CD8-positive, alpha-beta memory T cell (primary cell): ENCODE measurements at regions not wholly inside any gene's neighbourhood (a gene's known extent, or its start where the extent isn't known, plus 50 kb on each side); places are given as distances from the start of the nearest gene placed in this dataset.
A peak's percentile ranks its signal among the peaks of the same experiment; 100 is the strongest.

Experiments used
- CTCF ChIA-PET: fragments of 350-600 bp; sonication (Branson Sonifier 250); formaldehyde crosslinking; loops from one replicate; lab custom pipeline; 2021; ENCODE audit warnings: antibody characterized with exemption; lab: Charles Lee
- POLR2A ChIA-PET: fragments of 350-600 bp; sonication (Branson Sonifier 250); formaldehyde crosslinking; loops from one replicate; lab custom pipeline; 2021; ENCODE audit warnings: antibody characterized with exemption; lab: Charles Lee
- DNase-seq, 5 donors: peaks; one replicate each; pipeline versions ENCODE4 v3.0.0 to v3.0.0-alpha.2; 2020 to 2022; ENCODE audit warnings: mixed read lengths in 1 of 5
- H3K27ac ChIP-seq: one replicate; pipeline ENCODE4 v1.7.0; 2013; ENCODE audit warnings: low read depth, mild to moderate bottlenecking, low read length, moderate library complexity
- H3K27me3 ChIP-seq: 2 replicates; pipeline ENCODE4 v1.7.0; 2013; ENCODE audit warnings: low read length, mild to moderate bottlenecking; ENCODE audit not compliant: insufficient read depth, poor library complexity, severe bottlenecking
- H3K36me3 ChIP-seq: 2 replicates; pipeline ENCODE4 v1.7.0; 2013; ENCODE audit warnings: mild to moderate bottlenecking, low read length, moderate library complexity; ENCODE audit not compliant: insufficient read depth
- H3K4me1 ChIP-seq: 2 replicates; pipeline ENCODE4 v1.7.0; 2013; ENCODE audit warnings: mild to moderate bottlenecking, low read length, moderate library complexity; ENCODE audit not compliant: insufficient read depth
- H3K4me3 ChIP-seq: 2 replicates; pipeline ENCODE4 v1.7.0; 2013; ENCODE audit warnings: mild to moderate bottlenecking, low read length
- H3K9me3 ChIP-seq: 2 replicates; pipeline ENCODE4 v1.7.0; 2013; ENCODE audit warnings: mild to moderate bottlenecking, low read length
- H3K27ac Mint-ChIP-seq, 8 donors: one replicate each; pipeline ENCODE4 v1.8.0; 2020 to 2021; ENCODE audit warnings: mixed read lengths in 8 of 8, mild to moderate bottlenecking in 6 of 8, inconsistent platforms in 3 of 8, moderate library complexity in 3 of 8
- H3K27me3 Mint-ChIP-seq, 2 donors: one replicate each; pipeline ENCODE4 v1.8.0; 2020 to 2021; ENCODE audit warnings: mixed read lengths in 2 of 2, mild to moderate bottlenecking in 1 of 2, moderate library complexity in 1 of 2
- H3K36me3 Mint-ChIP-seq, 3 donors: one replicate each; pipeline ENCODE4 v1.8.0; 2020 to 2021; ENCODE audit warnings: mixed read lengths in 3 of 3, inconsistent platforms in 1 of 3, mild to moderate bottlenecking in 1 of 3
- H3K4me1 Mint-ChIP-seq, 3 donors: one replicate each; pipeline ENCODE4 v1.8.0; 2020 to 2021; ENCODE audit warnings: mixed read lengths in 3 of 3, inconsistent platforms in 1 of 3, mild to moderate bottlenecking in 1 of 3
- H3K4me3 Mint-ChIP-seq, 7 donors: one replicate each; pipeline ENCODE4 v1.8.0; 2020 to 2021; ENCODE audit warnings: mixed read lengths in 7 of 7, mild to moderate bottlenecking in 6 of 7, moderate library complexity in 4 of 7, inconsistent platforms in 2 of 7
- H3K9me3 Mint-ChIP-seq, 5 donors: one replicate each; pipeline ENCODE4 v1.8.0; 2020 to 2022; ENCODE audit warnings: mixed read lengths in 5 of 5, mild to moderate bottlenecking in 3 of 5, moderate library complexity in 2 of 5, inconsistent platforms in 1 of 5

- H3K4me3 Mint-ChIP-seq = no peak overlapping the region
- Histone ChIP-seq H3K9me3 (no peaks in the 10 kb centered on the region), H3K27me3 (no peaks in the 10 kb centered on the region), H3K27ac (no peak overlapping the region), H3K4me3 (no peak overlapping the region), H3K36me3 (no peaks in the 10 kb centered on the region), H3K4me1 (no peaks in the 10 kb centered on the region)
- H3K9me3 Mint-ChIP-seq = peaks cover 0 to 2% (median 0%) of the 10 kb centered on the region in 5 donors
- POLR2A ChIA-PET = no interaction called here
- CTCF ChIA-PET = no interaction called here
- H3K27ac Mint-ChIP-seq = no peak overlapping the region
- H3K4me1 Mint-ChIP-seq = peaks cover 5 to 7% (median 5%) of the 10 kb centered on the region in 3 donors
- H3K27me3 Mint-ChIP-seq = peaks cover 7 to 34% of the 10 kb centered on the region in 2 donors
- no peaks in the 10 kb centered on the region for H3K36me3 Mint-ChIP-seq
- no peak for DNase-seq
Observed at GRCh38 chr18:77895250-77895649, 645.6 kb downstream of the GALR1 start.

GRCh38 chr18:77896586-77897252 is 647.1 kb downstream of the GALR1 start:
- Mint-ChIP-seq H3K27me3 (peaks cover 7 to 34% of the 10 kb centered on the region in 2 donors), H3K36me3 (no peaks in the 10 kb centered on the region), H3K9me3 (no peaks in the 10 kb centered on the region), H3K27ac (no peak overlapping the region), H3K4me3 (no peak overlapping the region), H3K4me1 (peaks cover 8 to 13% (median 11%) of the 10 kb centered on the region in 3 donors)
- H3K27ac ChIP-seq = no peak overlapping the region
- DNase-seq = no peak
- no peaks in the 10 kb centered on the region for H3K27me3 ChIP-seq
- H3K4me3 ChIP-seq = no peak overlapping the region
- no peaks in the 10 kb centered on the region for H3K36me3 ChIP-seq
- ChIA-PET CTCF (no interaction called here), POLR2A (no interaction called here)
- H3K4me1 ChIP-seq = no peaks in the 10 kb centered on the region
- no peaks in the 10 kb centered on the region for H3K9me3 ChIP-seq

GRCh38 chr18:77897606-77898005 is 648.0 kb downstream of the GALR1 start:
- Mint-ChIP-seq H3K36me3 (no peaks in the 10 kb centered on the region), H3K27ac (no peak overlapping the region), H3K4me1 (peaks cover 8 to 16% (median 11%) of the 10 kb centered on the region in 3 donors), H3K4me3 (no peak overlapping the region), H3K27me3 (peaks cover 7 to 34% of the 10 kb centered on the region in 2 donors), H3K9me3 (no peaks in the 10 kb centered on the region)
- H3K27ac ChIP-seq = no peak overlapping the region
- H3K27me3 ChIP-seq = no peaks in the 10 kb centered on the region
- no peaks in the 10 kb centered on the region for H3K4me1 ChIP-seq
- CTCF ChIA-PET = no interaction called here
- no peaks in the 10 kb centered on the region for H3K9me3 ChIP-seq
- H3K4me3 ChIP-seq = no peak overlapping the region
- no peaks in the 10 kb centered on the region for H3K36me3 ChIP-seq
- POLR2A ChIA-PET = no interaction called here
- DNase-seq = no peak

- CTCF ChIA-PET = interaction anchor here (1.0 to 1.3 kb wide), 2 partner anchors 9 to 23 kb away, joined by 3 to 5 read pairs; no protein-coding TSS in a partner anchor
- peak overlapping the region in 4 of 7 donors; percentile 45 to 53 (median 48) for H3K4me3 Mint-ChIP-seq
- Histone ChIP-seq H3K4me3 (no peak overlapping the region), H3K27ac (no peak overlapping the region), H3K36me3 (no peaks in the 10 kb centered on the region), H3K4me1 (no peaks in the 10 kb centered on the region), H3K9me3 (no peaks in the 10 kb centered on the region), H3K27me3 (no peaks in the 10 kb centered on the region)
- H3K27me3 Mint-ChIP-seq = peaks cover 4 to 28% of the 10 kb centered on the region in 2 donors
- H3K36me3 Mint-ChIP-seq = no peaks in the 10 kb centered on the region
- peaks cover 8 to 16% (median 11%) of the 10 kb centered on the region in 3 donors for H3K4me1 Mint-ChIP-seq
- POLR2A ChIA-PET = interaction anchor here (0.5 kb wide), 1 partner anchor 14 kb away, joined by 3 read pairs; no protein-coding TSS in a partner anchor
- peak; percentile 28 to 68 (median 50) for DNase-seq
- no peak overlapping the region for H3K27ac Mint-ChIP-seq
- no peaks in the 10 kb centered on the region for H3K9me3 Mint-ChIP-seq
Observed at GRCh38 chr18:77899972-77900754, 650.5 kb downstream of the GALR1 start.

GRCh38 chr18:77905011-77905410 is 655.4 kb downstream of the GALR1 start:
- Mint-ChIP-seq H3K27me3 (peaks cover 1 to 3% of the 10 kb centered on the region in 2 donors), H3K36me3 (no peaks in the 10 kb centered on the region), H3K4me3 (no peak overlapping the region), H3K27ac (no peak overlapping the region), H3K9me3 (no peaks in the 10 kb centered on the region), H3K4me1 (peaks cover 2 to 12% (median 4%) of the 10 kb centered on the region in 3 donors)
- no peaks in the 10 kb centered on the region for H3K9me3 ChIP-seq
- ChIA-PET POLR2A (no interaction called here), CTCF (no interaction called here)
- H3K27me3 ChIP-seq = no peaks in the 10 kb centered on the region
- no peaks in the 10 kb centered on the region for H3K36me3 ChIP-seq
- H3K4me3 ChIP-seq = no peak overlapping the region
- no peaks in the 10 kb centered on the region for H3K4me1 ChIP-seq
- no peak for DNase-seq
- no peak overlapping the region for H3K27ac ChIP-seq

- H3K27me3 ChIP-seq = no peaks in the 10 kb centered on the region
- ChIA-PET CTCF (interaction anchor here (0.7 kb wide), 1 partner anchor 77 kb away, joined by 3 read pairs; no protein-coding TSS in a partner anchor), POLR2A (no interaction called here)
- peaks cover 1 to 12% (median 2%) of the 10 kb centered on the region in 3 donors for H3K4me1 Mint-ChIP-seq
- H3K27ac Mint-ChIP-seq = no peak overlapping the region
- H3K27ac ChIP-seq = no peak overlapping the region
- no peaks in the 10 kb centered on the region for H3K36me3 ChIP-seq
- no peak overlapping the region for H3K4me3 ChIP-seq
- H3K36me3 Mint-ChIP-seq = no peaks in the 10 kb centered on the region
- no peak overlapping the region for H3K4me3 Mint-ChIP-seq
- no peak for DNase-seq
- H3K4me1 ChIP-seq = no peaks in the 10 kb centered on the region
- no peaks in the 10 kb centered on the region for H3K9me3 ChIP-seq
- H3K27me3 Mint-ChIP-seq = peaks cover 1 to 3% of the 10 kb centered on the region in 2 donors
- no peaks in the 10 kb centered on the region for H3K9me3 Mint-ChIP-seq
Observed at GRCh38 chr18:77905449-77906055, 655.9 kb downstream of the GALR1 start.

- Histone ChIP-seq H3K36me3 (no peaks in the 10 kb centered on the region), H3K27ac (no peak overlapping the region), H3K4me1 (no peaks in the 10 kb centered on the region), H3K4me3 (no peak overlapping the region), H3K9me3 (no peaks in the 10 kb centered on the region), H3K27me3 (no peaks in the 10 kb centered on the region)
- Mint-ChIP-seq H3K4me3 (no peak overlapping the region), H3K36me3 (no peaks in the 10 kb centered on the region), H3K9me3 (no peaks in the 10 kb centered on the region), H3K27me3 (peaks cover 3 to 9% of the 10 kb centered on the region in 2 donors), H3K4me1 (peaks cover 0 to 8% (median 0%) of the 10 kb centered on the region in 3 donors), H3K27ac (no peak overlapping the region)
- DNase-seq = no peak
- CTCF ChIA-PET = interaction anchor here (0.7 kb wide), 1 partner anchor 76 kb away, joined by 3 read pairs; no protein-coding TSS in a partner anchor
- POLR2A ChIA-PET = no interaction called here
Observed at GRCh38 chr18:77906103-77906892, 656.6 kb downstream of the GALR1 start.
